GM19035 (cell line): ENCODE measurements at regions not wholly inside any gene's neighbourhood (a gene's known extent, or its start where the extent isn't known, plus 50 kb on each side); places are given as distances from the start of the nearest gene placed in this dataset.

Source experiments
- ATAC-seq: cut with Tn5 transposase; IDR thresholded peaks from one replicate; pipeline ENCODE4 v1.9.1; 2021; ENCODE audit not compliant: unreplicated experiment

- ATAC-seq, result no peak
Observed at GRCh38 chr22:46090036-46090591, 60.2 kb upstream of the PPARA start.

- no peak for ATAC-seq
Observed at GRCh38 chr22:46090631-46091201, 59.6 kb upstream of the PPARA start.

- ATAC-seq, result no peak
Observed at GRCh38 chr22:46091277-46091977, 58.9 kb upstream of the PPARA start.

GRCh38 chr22:46092011-46092410 is 58.3 kb upstream of the PPARA start:
- no peak for ATAC-seq

GRCh38 chr22:46092670-46093410 is 57.5 kb upstream of the PPARA start:
- ATAC-seq, result no peak

- ATAC-seq, result no peak
Observed at GRCh38 chr22:46093796-46094195, 56.5 kb upstream of the PPARA start.

- no peak for ATAC-seq
Observed at GRCh38 chr22:46094676-46095075, 55.6 kb upstream of the PPARA start.

GRCh38 chr22:46096051-46096450 is 54.3 kb upstream of the PPARA start:
- ATAC-seq, result no peak

GRCh38 chr22:46096706-46097230 is 53.6 kb upstream of the PPARA start:
- no peak for ATAC-seq

- no peak for ATAC-seq
Observed at GRCh38 chr22:46097268-46097900, 52.9 kb upstream of the PPARA start.

- no peak for ATAC-seq
Observed at GRCh38 chr22:46098525-46099475, 51.5 kb upstream of the PPARA start.

- ATAC-seq, result no peak
Observed at GRCh38 chr22:46099740-46100139, 50.6 kb upstream of the PPARA start.

GRCh38 chr22:46100401-46101105 is 49.8 kb upstream of the PPARA start:
- ATAC-seq, result no peak
